ENCODE measurements at regions not wholly inside any gene's neighbourhood (a gene's known extent, or its start where the extent isn't known, plus 50 kb on each side); places are given as distances from the start of the nearest gene placed in this dataset.
"Not testable (repeated sequence)": the region's sequence is repeated elsewhere in the genome, so short reads cannot be mapped to it uniquely, and the experiment has no call there.

GRCh38 chr6:115220551-115221159 lies 840.0 kb downstream of the FRK start:
- H3K4me3 ChIP-seq (ENCODE audit: insufficient read depth, low read depth, low read length, poor library complexity, severe bottlenecking), result no peak overlapping the region
- no peaks in the 10 kb centered on the region for H3K36me3 ChIP-seq (ENCODE audit: control insufficient read depth, insufficient read depth, low read length)
- H3K27ac ChIP-seq (ENCODE audit: insufficient read depth, low read length, poor library complexity, severe bottlenecking), result no peak overlapping the region
- no peaks in the 10 kb centered on the region for H3K4me1 ChIP-seq (ENCODE audit: control insufficient read depth, insufficient read depth, low read length, poor library complexity, severe bottlenecking)
- peaks cover 7% of the 10 kb centered on the region for H3K9me3 ChIP-seq (ENCODE audit: control insufficient read depth, low read length)
- no peak for DNase-seq
- H3K27me3 ChIP-seq (replicated peaks; ENCODE audit: control insufficient read depth, insufficient read depth, low read length, poor library complexity, severe bottlenecking), result no peaks in the 10 kb centered on the region

- Histone ChIP-seq H3K36me3 (ENCODE audit: control insufficient read depth, insufficient read depth, low read length) (no peaks in the 10 kb centered on the region), H3K27ac (ENCODE audit: insufficient read depth, low read length, poor library complexity, severe bottlenecking) (no peak overlapping the region), H3K9me3 (ENCODE audit: control insufficient read depth, low read length) (peaks cover 7% of the 10 kb centered on the region), H3K27me3 (replicated peaks; ENCODE audit: control insufficient read depth, insufficient read depth, low read length, poor library complexity, severe bottlenecking) (no peaks in the 10 kb centered on the region), H3K4me3 (ENCODE audit: insufficient read depth, low read depth, low read length, poor library complexity, severe bottlenecking) (no peak overlapping the region), H3K4me1 (ENCODE audit: control insufficient read depth, insufficient read depth, low read length, poor library complexity, severe bottlenecking) (no peaks in the 10 kb centered on the region)
- DNase-seq, result no peak
Observed at GRCh38 chr6:115219645-115220044, 841.0 kb downstream of the FRK start.

GRCh38 chr6:115216835-115217234 lies 843.9 kb downstream of the FRK start:
- Histone ChIP-seq H3K36me3 (ENCODE audit: control insufficient read depth, insufficient read depth, low read length) (no peaks in the 10 kb centered on the region), H3K4me1 (ENCODE audit: control insufficient read depth, insufficient read depth, low read length, poor library complexity, severe bottlenecking) (no peaks in the 10 kb centered on the region), H3K27ac (ENCODE audit: insufficient read depth, low read length, poor library complexity, severe bottlenecking) (no peak overlapping the region), H3K9me3 (ENCODE audit: control insufficient read depth, low read length) (peaks cover 7% of the 10 kb centered on the region), H3K4me3 (ENCODE audit: insufficient read depth, low read depth, low read length, poor library complexity, severe bottlenecking) (no peak overlapping the region), H3K27me3 (replicated peaks; ENCODE audit: control insufficient read depth, insufficient read depth, low read length, poor library complexity, severe bottlenecking) (no peaks in the 10 kb centered on the region)
- DNase-seq, result no peak

GRCh38 chr6:115214283-115214682 lies 846.4 kb downstream of the FRK start:
- Histone ChIP-seq H3K4me3 (ENCODE audit: insufficient read depth, low read depth, low read length, poor library complexity, severe bottlenecking) (no peak overlapping the region), H3K27ac (ENCODE audit: insufficient read depth, low read length, poor library complexity, severe bottlenecking) (no peak overlapping the region), H3K36me3 (ENCODE audit: control insufficient read depth, insufficient read depth, low read length) (no peaks in the 10 kb centered on the region), H3K9me3 (ENCODE audit: control insufficient read depth, low read length) (peaks cover 6% of the 10 kb centered on the region), H3K27me3 (replicated peaks; ENCODE audit: control insufficient read depth, insufficient read depth, low read length, poor library complexity, severe bottlenecking) (no peaks in the 10 kb centered on the region), H3K4me1 (ENCODE audit: control insufficient read depth, insufficient read depth, low read length, poor library complexity, severe bottlenecking) (no peaks in the 10 kb centered on the region)
- no peak for DNase-seq

GRCh38 chr6:115203381-115203780 lies 857.3 kb downstream of the FRK start:
- H3K4me1 ChIP-seq (ENCODE audit: control insufficient read depth, insufficient read depth, low read length, poor library complexity, severe bottlenecking), result no peaks in the 10 kb centered on the region
- H3K36me3 ChIP-seq (ENCODE audit: control insufficient read depth, insufficient read depth, low read length), result no peaks in the 10 kb centered on the region
- no peaks in the 10 kb centered on the region for H3K27me3 ChIP-seq (replicated peaks; ENCODE audit: control insufficient read depth, insufficient read depth, low read length, poor library complexity, severe bottlenecking)
- no peak overlapping the region for H3K4me3 ChIP-seq (ENCODE audit: insufficient read depth, low read depth, low read length, poor library complexity, severe bottlenecking)
- no peak overlapping the region for H3K27ac ChIP-seq (ENCODE audit: insufficient read depth, low read length, poor library complexity, severe bottlenecking)
- no peak for DNase-seq
- no peaks in the 10 kb centered on the region for H3K9me3 ChIP-seq (ENCODE audit: control insufficient read depth, low read length)

- DNase-seq, result no peak
- no peak overlapping the region for H3K27ac ChIP-seq (ENCODE audit: insufficient read depth, low read length, poor library complexity, severe bottlenecking)
- H3K27me3 ChIP-seq (replicated peaks; ENCODE audit: control insufficient read depth, insufficient read depth, low read length, poor library complexity, severe bottlenecking), result no peaks in the 10 kb centered on the region
- H3K9me3 ChIP-seq (ENCODE audit: control insufficient read depth, low read length), result no peaks in the 10 kb centered on the region
- no peaks in the 10 kb centered on the region for H3K4me1 ChIP-seq (ENCODE audit: control insufficient read depth, insufficient read depth, low read length, poor library complexity, severe bottlenecking)
- H3K36me3 ChIP-seq (ENCODE audit: control insufficient read depth, insufficient read depth, low read length), result no peaks in the 10 kb centered on the region
- no peak overlapping the region for H3K4me3 ChIP-seq (ENCODE audit: insufficient read depth, low read depth, low read length, poor library complexity, severe bottlenecking)
Observed at GRCh38 chr6:115194981-115195638, 852.3 kb upstream of the HS3ST5 start.

- Histone ChIP-seq H3K9me3 (ENCODE audit: control insufficient read depth, low read length) (no peaks in the 10 kb centered on the region), H3K27me3 (replicated peaks; ENCODE audit: control insufficient read depth, insufficient read depth, low read length, poor library complexity, severe bottlenecking) (no peaks in the 10 kb centered on the region), H3K4me3 (ENCODE audit: insufficient read depth, low read depth, low read length, poor library complexity, severe bottlenecking) (no peak overlapping the region), H3K27ac (ENCODE audit: insufficient read depth, low read length, poor library complexity, severe bottlenecking) (no peak overlapping the region), H3K4me1 (ENCODE audit: control insufficient read depth, insufficient read depth, low read length, poor library complexity, severe bottlenecking) (no peaks in the 10 kb centered on the region), H3K36me3 (ENCODE audit: control insufficient read depth, insufficient read depth, low read length) (no peaks in the 10 kb centered on the region)
- no peak for DNase-seq
Observed at GRCh38 chr6:115191989-115192388, 849.2 kb upstream of the HS3ST5 start.

- H3K9me3 ChIP-seq (ENCODE audit: control insufficient read depth, low read length), result no peaks in the 10 kb centered on the region
- H3K27me3 ChIP-seq (replicated peaks; ENCODE audit: control insufficient read depth, insufficient read depth, low read length, poor library complexity, severe bottlenecking), result no peaks in the 10 kb centered on the region
- no peak overlapping the region for H3K4me3 ChIP-seq (ENCODE audit: insufficient read depth, low read depth, low read length, poor library complexity, severe bottlenecking)
- H3K4me1 ChIP-seq (ENCODE audit: control insufficient read depth, insufficient read depth, low read length, poor library complexity, severe bottlenecking), result no peaks in the 10 kb centered on the region
- no peaks in the 10 kb centered on the region for H3K36me3 ChIP-seq (ENCODE audit: control insufficient read depth, insufficient read depth, low read length)
- no peak overlapping the region for H3K27ac ChIP-seq (ENCODE audit: insufficient read depth, low read length, poor library complexity, severe bottlenecking)
- no peak for DNase-seq
Observed at GRCh38 chr6:115190534-115190933, 847.7 kb upstream of the HS3ST5 start.

GRCh38 chr6:115175456-115175855 lies 832.6 kb upstream of the HS3ST5 start:
- not testable (repeated sequence) for DNase-seq; H3K36me3 ChIP-seq (ENCODE audit: control insufficient read depth, insufficient read depth, low read length); H3K9me3 ChIP-seq (ENCODE audit: control insufficient read depth, low read length); H3K4me1 ChIP-seq (ENCODE audit: control insufficient read depth, insufficient read depth, low read length, poor library complexity, severe bottlenecking); H3K4me3 ChIP-seq (ENCODE audit: insufficient read depth, low read depth, low read length, poor library complexity, severe bottlenecking); H3K27ac ChIP-seq (ENCODE audit: insufficient read depth, low read length, poor library complexity, severe bottlenecking); H3K27me3 ChIP-seq (replicated peaks; ENCODE audit: control insufficient read depth, insufficient read depth, low read length, poor library complexity, severe bottlenecking)

- not testable (repeated sequence) for H3K4me1 ChIP-seq (ENCODE audit: control insufficient read depth, insufficient read depth, low read length, poor library complexity, severe bottlenecking); H3K27ac ChIP-seq (ENCODE audit: insufficient read depth, low read length, poor library complexity, severe bottlenecking); DNase-seq; H3K27me3 ChIP-seq (replicated peaks; ENCODE audit: control insufficient read depth, insufficient read depth, low read length, poor library complexity, severe bottlenecking); H3K36me3 ChIP-seq (ENCODE audit: control insufficient read depth, insufficient read depth, low read length); H3K4me3 ChIP-seq (ENCODE audit: insufficient read depth, low read depth, low read length, poor library complexity, severe bottlenecking); H3K9me3 ChIP-seq (ENCODE audit: control insufficient read depth, low read length)
Observed at GRCh38 chr6:115165912-115166311, 823.1 kb upstream of the HS3ST5 start.
